ENCODE measurements at regions not wholly inside any gene's neighbourhood (a gene's known extent, or its start where the extent isn't known, plus 50 kb on each side); places are given as distances from the start of the nearest gene placed in this dataset.
"Not testable (repeated sequence)": the region's sequence is repeated elsewhere in the genome, so short reads cannot be mapped to it uniquely, and the experiment has no call there.

DNA sequence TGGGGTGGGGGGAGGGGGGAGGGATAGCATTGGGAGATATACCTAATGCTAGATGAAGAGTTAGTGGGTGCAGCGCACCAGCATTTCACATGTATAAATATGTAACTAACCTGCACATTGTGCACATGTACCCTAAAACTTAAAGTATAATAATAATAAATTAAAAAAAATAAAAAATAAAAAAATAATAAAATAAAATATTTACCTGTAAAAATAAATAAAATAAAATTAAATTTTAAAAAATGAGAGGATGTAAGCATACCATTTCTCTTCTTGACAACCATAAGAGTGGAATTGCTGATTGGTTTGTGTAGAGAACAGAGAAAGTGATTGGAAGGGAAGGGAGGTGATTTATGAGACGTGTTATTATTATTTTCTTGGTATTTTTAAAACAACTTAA lies 609.5 kb upstream of the CYLC2 start:
- TF ChIP-seq CTCF (IDR thresholded peaks at IDR 0.05); ZFX (IDR thresholded peaks at IDR 0.05; ENCODE audit: borderline replicate concordance): not testable (repeated sequence)
